ENCODE measurements at regions not wholly inside any gene's neighbourhood (a gene's known extent, or its start where the extent isn't known, plus 50 kb on each side); places are given as distances from the start of the nearest gene placed in this dataset.
A peak's percentile ranks its signal among the peaks of the same experiment; 100 is the strongest.

GRCh38 chr6:141265756-141266623 lies 866.7 kb upstream of the GJE1 start:
- Histone ChIP-seq H3K4me1 (no peaks in the 10 kb centered on the region), H3K27me3 (no peaks in the 10 kb centered on the region), H3K36me3 (no peaks in the 10 kb centered on the region), H3K27ac (no peak overlapping the region), H3K9me3 (no peaks in the 10 kb centered on the region), H3K4me3 (peak overlapping the region; percentile 16)
- TF ChIP-seq EP300 (IDR thresholded peaks at IDR 0.05) (no peak), POLR2AphosphoS5 (IDR thresholded peaks at IDR 0.05) (no peak), POLR2A (IDR thresholded peaks at IDR 0.05) (no peak), CTCF (IDR thresholded peaks at IDR 0.05) (no peak)
- WGBS, result 35% methylated on average over 4 of the region's 4 CpGs
- no peak for DNase-seq (ENCODE audit: low spot score in 2 of 2)

- Histone ChIP-seq H3K27me3 (no peaks in the 10 kb centered on the region), H3K9me3 (no peaks in the 10 kb centered on the region), H3K4me3 (no peak overlapping the region), H3K27ac (no peak overlapping the region), H3K4me1 (no peaks in the 10 kb centered on the region), H3K36me3 (no peaks in the 10 kb centered on the region)
- no peak for DNase-seq (ENCODE audit: low spot score in 2 of 2)
- TF ChIP-seq POLR2AphosphoS5 (IDR thresholded peaks at IDR 0.05) (no peak), POLR2A (IDR thresholded peaks at IDR 0.05) (no peak), CTCF (IDR thresholded peaks at IDR 0.05) (no peak), EP300 (IDR thresholded peaks at IDR 0.05) (no peak)
- WGBS, result 82% methylated on average over 4 of the region's 4 CpGs
Observed at GRCh38 chr6:141264101-141264500, 868.6 kb upstream of the GJE1 start.

GRCh38 chr6:141261672-141262060 lies 871.1 kb upstream of the GJE1 start:
- Histone ChIP-seq H3K27ac (no peak overlapping the region), H3K9me3 (no peaks in the 10 kb centered on the region), H3K4me3 (no peak overlapping the region), H3K4me1 (no peaks in the 10 kb centered on the region), H3K36me3 (no peaks in the 10 kb centered on the region), H3K27me3 (no peaks in the 10 kb centered on the region)
- TF ChIP-seq POLR2A (IDR thresholded peaks at IDR 0.05) (no peak), CTCF (IDR thresholded peaks at IDR 0.05) (no peak), POLR2AphosphoS5 (IDR thresholded peaks at IDR 0.05) (no peak), EP300 (IDR thresholded peaks at IDR 0.05) (no peak)
- DNase-seq (ENCODE audit: low spot score in 2 of 2), result no peak
- 93% methylated on average over 4 of the region's 4 CpGs for WGBS

- Histone ChIP-seq H3K4me3 (no peak overlapping the region), H3K36me3 (no peaks in the 10 kb centered on the region), H3K9me3 (no peaks in the 10 kb centered on the region), H3K4me1 (no peaks in the 10 kb centered on the region), H3K27me3 (no peaks in the 10 kb centered on the region), H3K27ac (no peak overlapping the region)
- peak in 1 of 2 donors; percentile 70 for DNase-seq (ENCODE audit: low spot score in 2 of 2)
- TF ChIP-seq EP300 (IDR thresholded peaks at IDR 0.05), result no peak
- TF ChIP-seq POLR2AphosphoS5 (IDR thresholded peaks at IDR 0.05), result no peak
- TF ChIP-seq POLR2A (IDR thresholded peaks at IDR 0.05), result no peak
- no peak for TF ChIP-seq CTCF (IDR thresholded peaks at IDR 0.05)
- WGBS, result 81% methylated on average over 7 of the region's 10 CpGs
Observed at GRCh38 chr6:141261016-141261671, 871.6 kb upstream of the GJE1 start.

GRCh38 chr6:141260627-141261015 lies 872.1 kb upstream of the GJE1 start:
- no peaks in the 10 kb centered on the region for H3K27me3 ChIP-seq
- 78% methylated on average over 6 of the region's 7 CpGs for WGBS
- H3K4me1 ChIP-seq, result no peaks in the 10 kb centered on the region
- H3K36me3 ChIP-seq, result no peaks in the 10 kb centered on the region
- H3K9me3 ChIP-seq, result no peaks in the 10 kb centered on the region
- TF ChIP-seq POLR2AphosphoS5 (IDR thresholded peaks at IDR 0.05) (no peak), EP300 (IDR thresholded peaks at IDR 0.05) (no peak), POLR2A (IDR thresholded peaks at IDR 0.05) (no peak), CTCF (IDR thresholded peaks at IDR 0.05) (no peak)
- DNase-seq (ENCODE audit: low spot score in 2 of 2), result peak in 1 of 2 donors; percentile 65
- no peak overlapping the region for H3K4me3 ChIP-seq
- H3K27ac ChIP-seq, result no peak overlapping the region
